ENCODE measurements at regions not wholly inside any gene's neighbourhood (a gene's known extent, or its start where the extent isn't known, plus 50 kb on each side); places are given as distances from the start of the nearest gene placed in this dataset.

DNA sequence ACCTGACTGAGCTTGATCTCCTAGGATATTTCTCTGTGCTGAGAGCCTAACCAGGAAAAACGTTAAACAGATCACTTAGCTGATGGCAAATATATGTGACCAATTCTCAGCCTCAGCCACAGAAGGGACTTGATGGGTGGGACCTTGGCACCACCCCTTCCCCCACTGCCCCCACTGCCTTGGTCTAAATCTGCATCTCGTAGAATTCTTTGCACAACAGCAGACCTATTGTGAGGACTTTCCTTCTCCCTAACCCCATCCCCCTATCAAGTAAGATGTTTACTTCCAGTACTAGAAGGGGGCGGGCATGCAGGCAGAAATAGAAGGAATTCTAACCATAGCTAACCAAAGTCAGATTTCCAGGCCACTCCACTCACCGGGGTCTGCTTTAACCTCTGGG is 313.2 kb downstream of the PCNX1 start:
- TF ChIP-seq, protein P1, sequence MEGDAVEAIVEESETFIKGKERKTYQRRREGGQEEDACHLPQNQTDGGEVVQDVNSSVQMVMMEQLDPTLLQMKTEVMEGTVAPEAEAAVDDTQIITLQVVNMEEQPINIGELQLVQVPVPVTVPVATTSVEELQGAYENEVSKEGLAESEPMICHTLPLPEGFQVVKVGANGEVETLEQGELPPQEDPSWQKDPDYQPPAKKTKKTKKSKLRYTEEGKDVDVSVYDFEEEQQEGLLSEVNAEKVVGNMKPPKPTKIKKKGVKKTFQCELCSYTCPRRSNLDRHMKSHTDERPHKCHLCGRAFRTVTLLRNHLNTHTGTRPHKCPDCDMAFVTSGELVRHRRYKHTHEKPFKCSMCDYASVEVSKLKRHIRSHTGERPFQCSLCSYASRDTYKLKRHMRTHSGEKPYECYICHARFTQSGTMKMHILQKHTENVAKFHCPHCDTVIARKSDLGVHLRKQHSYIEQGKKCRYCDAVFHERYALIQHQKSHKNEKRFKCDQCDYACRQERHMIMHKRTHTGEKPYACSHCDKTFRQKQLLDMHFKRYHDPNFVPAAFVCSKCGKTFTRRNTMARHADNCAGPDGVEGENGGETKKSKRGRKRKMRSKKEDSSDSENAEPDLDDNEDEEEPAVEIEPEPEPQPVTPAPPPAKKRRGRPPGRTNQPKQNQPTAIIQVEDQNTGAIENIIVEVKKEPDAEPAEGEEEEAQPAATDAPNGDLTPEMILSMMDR (IDR thresholded peaks at IDR 0.05), result no peak
- TF ChIP-seq POLR2A (IDR thresholded peaks at IDR 0.05), result no peak

Data from lower leg skin (tissue), 3 donors.